ENCODE measurements at regions not wholly inside any gene's neighbourhood (a gene's known extent, or its start where the extent isn't known, plus 50 kb on each side); places are given as distances from the start of the nearest gene placed in this dataset.

GRCh38 chr4:23235628-23236390, 543.1 kb downstream of the GBA3 start:
- no peak for TF ChIP-seq CTCF (IDR thresholded peaks at IDR 0.05)
- TF ChIP-seq POLR2A (IDR thresholded peaks at IDR 0.05), result no peak
